Neural progenitor cell (in vitro differentiated cells): ENCODE measurements at regions not wholly inside any gene's neighbourhood (a gene's known extent, or its start where the extent isn't known, plus 50 kb on each side); places are given as distances from the start of the nearest gene placed in this dataset.

Experiments used
- DNase-seq: peaks from one replicate; pipeline ENCODE4 v3.0.0-alpha.2; 2016; ENCODE audit warnings: low spot score
- H2AFZ ChIP-seq: fragments of 200-600 bp; sonication (generic); replicated peaks from 2 replicates; pipeline ENCODE4 v1.6.1; 2016; ENCODE audit warnings: antibody characterized with exemption
- H3F3A ChIP-seq: fragments of 200-600 bp; sonication (generic); 2 replicates; pipeline ENCODE4 v1.6.1; 2016; ENCODE audit warnings: antibody characterized with exemption, low read depth
- H3K27ac ChIP-seq: fragments of 200-600 bp; sonication (generic); 2 replicates; pipeline ENCODE4 v1.5.1; 2016; ENCODE audit warnings: mild to moderate bottlenecking
- H3K27me3 ChIP-seq: fragments of 200-600 bp; sonication (generic); 2 replicates; pipeline ENCODE4 v1.6.1; 2016; ENCODE audit warnings: mild to moderate bottlenecking, moderate library complexity
- H3K36me3 ChIP-seq: fragments of 200-600 bp; sonication (generic); 2 replicates; pipeline ENCODE4 v1.5.1; 2016
- H3K4me1 ChIP-seq: fragments of 200-600 bp; sonication (generic); 2 replicates; pipeline ENCODE4 v1.6.1; 2016; ENCODE audit warnings: mixed run types
- H3K4me2 ChIP-seq: fragments of 200-600 bp; sonication (generic); 2 replicates; pipeline ENCODE4 v1.6.1; 2016
- H3K4me3 ChIP-seq: fragments of 200-600 bp; sonication (generic); 2 replicates; pipeline ENCODE4 v1.5.1; 2016
- H3K79me2 ChIP-seq: fragments of 200-600 bp; sonication (generic); 2 replicates; pipeline ENCODE4 v1.6.1; 2016; ENCODE audit warnings: low read depth
- H3K9ac ChIP-seq: fragments of 200-600 bp; sonication (generic); 2 replicates; pipeline ENCODE4 v1.6.1; 2016
- H3K9me3 ChIP-seq: fragments of 200-600 bp; sonication (generic); 2 replicates; pipeline ENCODE4 v1.5.1; 2016; ENCODE audit warnings: low read depth
- H4K20me1 ChIP-seq: fragments of 200-600 bp; sonication (generic); 2 replicates; pipeline ENCODE4 v1.6.1; 2016; ENCODE audit warnings: low read depth
- H3K27ac Mint-ChIP-seq: 3 replicates; pipeline ENCODE4 v1.8.0; 2021; ENCODE audit warnings: mixed read lengths
- H3K27me3 Mint-ChIP-seq: 2 replicates; pipeline ENCODE4 v1.8.0; 2022; ENCODE audit warnings: low read depth, mild to moderate bottlenecking, inconsistent platforms, moderate library complexity, mixed read lengths; ENCODE audit not compliant: insufficient read depth
- H3K36me3 Mint-ChIP-seq: 3 replicates; pipeline ENCODE4 v1.8.0; 2021; ENCODE audit warnings: mixed read lengths
- H3K4me1 Mint-ChIP-seq: 3 replicates; pipeline ENCODE4 v1.8.0; 2021; ENCODE audit warnings: mixed read lengths
- H3K4me3 Mint-ChIP-seq: 3 replicates; pipeline ENCODE4 v1.8.0; 2021; ENCODE audit warnings: mild to moderate bottlenecking, moderate library complexity, mixed read lengths
- H3K9me3 Mint-ChIP-seq: 3 replicates; pipeline ENCODE4 v1.8.0; 2020; ENCODE audit warnings: mixed read lengths
- EZH2 ChIP-seq: fragments of 200-600 bp; sonication (generic); IDR thresholded peaks from 2 replicates; pipeline ENCODE4 v1.6.1; 2017; ENCODE audit warnings: antibody characterized with exemption, mild to moderate bottlenecking, moderate library complexity
- EZH2phosphoT487 ChIP-seq: fragments of 200-600 bp; sonication (generic); IDR thresholded peaks from 2 replicates; pipeline ENCODE4 v1.6.1; 2017; ENCODE audit warnings: antibody characterized with exemption
- TF ChIP-seq, protein P1 (sequence below): fragments of 200-600 bp; sonication (generic); IDR thresholded peaks from 2 replicates; pipeline ENCODE4 v1.5.1; 2017; ENCODE audit warnings: antibody characterized with exemption, mild to moderate bottlenecking

GRCh38 chr10:113259576-113260226, 293.2 kb upstream of the HABP2 start:
- Histone ChIP-seq H3K9me3 (no peaks in the 10 kb centered on the region), H3K4me3 (no peak overlapping the region), H4K20me1 (no peaks in the 10 kb centered on the region), H3K4me2 (peak overlapping the region; percentile 52), H3K4me1 (peaks cover 58% of the 10 kb centered on the region), H3F3A (peaks cover 17% of the 10 kb centered on the region), H3K9ac (no peak overlapping the region), H3K79me2 (no peaks in the 10 kb centered on the region), H2AFZ (no peak overlapping the region), H3K27ac (no peak overlapping the region), H3K36me3 (no peaks in the 10 kb centered on the region), H3K27me3 (no peaks in the 10 kb centered on the region)
- peaks cover 7% of the 10 kb centered on the region for H3K27me3 Mint-ChIP-seq
- peaks cover 53% of the 10 kb centered on the region for H3K4me1 Mint-ChIP-seq
- H3K27ac Mint-ChIP-seq = peak overlapping the region; percentile 24
- no peak for TF ChIP-seq EZH2
- TF ChIP-seq, protein P1, sequence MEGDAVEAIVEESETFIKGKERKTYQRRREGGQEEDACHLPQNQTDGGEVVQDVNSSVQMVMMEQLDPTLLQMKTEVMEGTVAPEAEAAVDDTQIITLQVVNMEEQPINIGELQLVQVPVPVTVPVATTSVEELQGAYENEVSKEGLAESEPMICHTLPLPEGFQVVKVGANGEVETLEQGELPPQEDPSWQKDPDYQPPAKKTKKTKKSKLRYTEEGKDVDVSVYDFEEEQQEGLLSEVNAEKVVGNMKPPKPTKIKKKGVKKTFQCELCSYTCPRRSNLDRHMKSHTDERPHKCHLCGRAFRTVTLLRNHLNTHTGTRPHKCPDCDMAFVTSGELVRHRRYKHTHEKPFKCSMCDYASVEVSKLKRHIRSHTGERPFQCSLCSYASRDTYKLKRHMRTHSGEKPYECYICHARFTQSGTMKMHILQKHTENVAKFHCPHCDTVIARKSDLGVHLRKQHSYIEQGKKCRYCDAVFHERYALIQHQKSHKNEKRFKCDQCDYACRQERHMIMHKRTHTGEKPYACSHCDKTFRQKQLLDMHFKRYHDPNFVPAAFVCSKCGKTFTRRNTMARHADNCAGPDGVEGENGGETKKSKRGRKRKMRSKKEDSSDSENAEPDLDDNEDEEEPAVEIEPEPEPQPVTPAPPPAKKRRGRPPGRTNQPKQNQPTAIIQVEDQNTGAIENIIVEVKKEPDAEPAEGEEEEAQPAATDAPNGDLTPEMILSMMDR = no peak
- no peak for TF ChIP-seq EZH2phosphoT487
- H3K9me3 Mint-ChIP-seq = no peaks in the 10 kb centered on the region
- H3K36me3 Mint-ChIP-seq = no peaks in the 10 kb centered on the region
- DNase-seq = peak; percentile 64
- no peak overlapping the region for H3K4me3 Mint-ChIP-seq

- H3K9me3 ChIP-seq = no peaks in the 10 kb centered on the region
- H3K9me3 Mint-ChIP-seq = no peaks in the 10 kb centered on the region
- peaks cover 7% of the 10 kb centered on the region for H3K27me3 Mint-ChIP-seq
- H3K36me3 ChIP-seq = no peaks in the 10 kb centered on the region
- DNase-seq = no peak
- no peaks in the 10 kb centered on the region for H3K36me3 Mint-ChIP-seq
- H2AFZ ChIP-seq = no peak overlapping the region
- H3K9ac ChIP-seq = no peak overlapping the region
- H4K20me1 ChIP-seq = no peaks in the 10 kb centered on the region
- H3K79me2 ChIP-seq = no peaks in the 10 kb centered on the region
- peak overlapping the region; percentile 11 for H3K4me2 ChIP-seq
- no peak overlapping the region for H3K27ac ChIP-seq
- no peak overlapping the region for H3K4me3 ChIP-seq
- H3K4me1 ChIP-seq = peaks cover 53% of the 10 kb centered on the region
- peaks cover 20% of the 10 kb centered on the region for H3F3A ChIP-seq
- no peaks in the 10 kb centered on the region for H3K27me3 ChIP-seq
- TF ChIP-seq EZH2 (no peak), EZH2phosphoT487 (no peak)
- TF ChIP-seq, protein P1 = no peak
- H3K4me1 Mint-ChIP-seq = peaks cover 45% of the 10 kb centered on the region
- no peak overlapping the region for H3K4me3 Mint-ChIP-seq
- no peak overlapping the region for H3K27ac Mint-ChIP-seq
These were observed 291.7 kb upstream of the HABP2 start for GRCh38 chr10:113261161-113261560.

- H2AFZ ChIP-seq = no peak overlapping the region
- peaks cover 53% of the 10 kb centered on the region for H3K4me1 ChIP-seq
- no peaks in the 10 kb centered on the region for H3K36me3 Mint-ChIP-seq
- H3K79me2 ChIP-seq = no peaks in the 10 kb centered on the region
- H3K27ac ChIP-seq = no peak overlapping the region
- H3K9ac ChIP-seq = no peak overlapping the region
- H3K27ac Mint-ChIP-seq = no peak overlapping the region
- DNase-seq = no peak
- H3K9me3 ChIP-seq = no peaks in the 10 kb centered on the region
- no peak overlapping the region for H3K4me2 ChIP-seq
- no peaks in the 10 kb centered on the region for H3K27me3 ChIP-seq
- no peaks in the 10 kb centered on the region for H4K20me1 ChIP-seq
- H3K4me1 Mint-ChIP-seq = peaks cover 42% of the 10 kb centered on the region
- H3K4me3 Mint-ChIP-seq = no peak overlapping the region
- H3K36me3 ChIP-seq = no peaks in the 10 kb centered on the region
- H3K27me3 Mint-ChIP-seq = peaks cover 7% of the 10 kb centered on the region
- H3F3A ChIP-seq = peaks cover 20% of the 10 kb centered on the region
- no peaks in the 10 kb centered on the region for H3K9me3 Mint-ChIP-seq
- TF ChIP-seq EZH2 (no peak), EZH2phosphoT487 (no peak)
- TF ChIP-seq, protein P1 = no peak
- H3K4me3 ChIP-seq = no peak overlapping the region
These were observed 291.2 kb upstream of the HABP2 start for GRCh38 chr10:113261611-113262091.
